ENCODE measurements at regions not wholly inside any gene's neighbourhood (a gene's known extent, or its start where the extent isn't known, plus 50 kb on each side); places are given as distances from the start of the nearest gene placed in this dataset.

- DNase-seq, result no peak
Observed at GRCh38 chr2:150156415-150156814, 331.1 kb downstream of the RND3 start.

- DNase-seq, result no peak
Observed at GRCh38 chr2:150154308-150154797, 333.1 kb downstream of the RND3 start.

- no peak for DNase-seq
Observed at GRCh38 chr2:150153646-150154307, 333.7 kb downstream of the RND3 start.

GRCh38 chr2:150152230-150152629 is 335.2 kb downstream of the RND3 start:
- DNase-seq, result no peak

- no peak for DNase-seq
Observed at GRCh38 chr2:150150144-150150543, 337.3 kb downstream of the RND3 start.

- no peak for DNase-seq
Observed at GRCh38 chr2:150147889-150148683, 339.4 kb downstream of the RND3 start.

GRCh38 chr2:150146879-150147278 is 340.6 kb downstream of the RND3 start:
- no peak for DNase-seq

- DNase-seq, result no peak
Observed at GRCh38 chr2:150145299-150145692, 342.2 kb downstream of the RND3 start.

- DNase-seq, result no peak
Observed at GRCh38 chr2:150144546-150145298, 342.7 kb downstream of the RND3 start.

GRCh38 chr2:150143087-150143536 is 344.4 kb downstream of the RND3 start:
- no peak for DNase-seq

GRCh38 chr2:150142561-150142960 is 344.9 kb downstream of the RND3 start:
- DNase-seq, result no peak

GRCh38 chr2:150141226-150142001 is 346.1 kb downstream of the RND3 start:
- no peak for DNase-seq

- DNase-seq, result no peak
Observed at GRCh38 chr2:150140777-150141176, 346.7 kb downstream of the RND3 start.

GRCh38 chr2:150138587-150138986 is 348.9 kb downstream of the RND3 start:
- DNase-seq, result no peak

GRCh38 chr2:150137338-150138069 is 350.0 kb downstream of the RND3 start:
- DNase-seq, result no peak

- peak; percentile 71 for DNase-seq
Observed at GRCh38 chr2:150136893-150137292, 350.6 kb downstream of the RND3 start.

- no peak for DNase-seq
Observed at GRCh38 chr2:150136401-150136800, 351.1 kb downstream of the RND3 start.

GRCh38 chr2:150135223-150135883 is 352.1 kb downstream of the RND3 start:
- no peak for DNase-seq

- peak; percentile 50 for DNase-seq
Observed at GRCh38 chr2:150134223-150134857, 353.1 kb downstream of the RND3 start.

GRCh38 chr2:150133623-150134022 is 353.8 kb downstream of the RND3 start:
- DNase-seq, result peak; percentile 22
